ENCODE measurements at regions not wholly inside any gene's neighbourhood (a gene's known extent, or its start where the extent isn't known, plus 50 kb on each side); places are given as distances from the start of the nearest gene placed in this dataset.

- TF ChIP-seq CTCF (IDR thresholded peaks at IDR 0.05; ENCODE audit: borderline replicate concordance, insufficient read depth, low read depth, low read length): no peak
- H3K4me3 ChIP-seq (ENCODE audit: low read depth, low read length): no peak overlapping the region
Observed at GRCh38 chr2:234261736-234262135, 211.2 kb downstream of the SPP2 start.

- no peak overlapping the region for H3K4me3 ChIP-seq (ENCODE audit: low read depth, low read length)
- no peak for TF ChIP-seq CTCF (IDR thresholded peaks at IDR 0.05; ENCODE audit: borderline replicate concordance, insufficient read depth, low read depth, low read length)
Observed at GRCh38 chr2:234259440-234259839, 208.9 kb downstream of the SPP2 start.

GRCh38 chr2:234258562-234259141 lies 208.2 kb downstream of the SPP2 start:
- no peak for TF ChIP-seq CTCF (IDR thresholded peaks at IDR 0.05; ENCODE audit: borderline replicate concordance, insufficient read depth, low read depth, low read length)
- H3K4me3 ChIP-seq (ENCODE audit: low read depth, low read length): no peak overlapping the region

GRCh38 chr2:234257859-234258561 lies 207.5 kb downstream of the SPP2 start:
- TF ChIP-seq CTCF (IDR thresholded peaks at IDR 0.05; ENCODE audit: borderline replicate concordance, insufficient read depth, low read depth, low read length): no peak
- H3K4me3 ChIP-seq (ENCODE audit: low read depth, low read length): no peak overlapping the region

- H3K4me3 ChIP-seq (ENCODE audit: low read depth, low read length): no peak overlapping the region
- TF ChIP-seq CTCF (IDR thresholded peaks at IDR 0.05; ENCODE audit: borderline replicate concordance, insufficient read depth, low read depth, low read length): no peak
Observed at GRCh38 chr2:234256516-234256915, 206.0 kb downstream of the SPP2 start.

GRCh38 chr2:234254783-234255521 lies 204.4 kb downstream of the SPP2 start:
- no peak overlapping the region for H3K4me3 ChIP-seq (ENCODE audit: low read depth, low read length)
- no peak for TF ChIP-seq CTCF (IDR thresholded peaks at IDR 0.05; ENCODE audit: borderline replicate concordance, insufficient read depth, low read depth, low read length)

All from GM12875 (cell line).